WERI-Rb-1 (cell line): ENCODE measurements at regions not wholly inside any gene's neighbourhood (a gene's known extent, or its start where the extent isn't known, plus 50 kb on each side); places are given as distances from the start of the nearest gene placed in this dataset.

ENCODE experiments used
- DNase-seq: peaks from one replicate; pipeline ENCODE4 v3.0.0-alpha.2; 2020
- H3K27ac ChIP-seq: fragments of 250-450 bp; sonication (Bioruptor Pico); 2 replicates; pipeline ENCODE4 v1.5.1; 2020; ENCODE audit warnings: mild to moderate bottlenecking, moderate library complexity
- H3K27me3 ChIP-seq: fragments of 250-450 bp; sonication (Bioruptor Pico); 2 replicates; pipeline ENCODE4 v1.5.1; 2021; ENCODE audit warnings: mild to moderate bottlenecking, low read depth, moderate library complexity; ENCODE audit not compliant: insufficient read depth, severe bottlenecking
- H3K36me3 ChIP-seq: fragments of 250-450 bp; sonication (Bioruptor Pico); 2 replicates; pipeline ENCODE4 v1.5.1; 2020; ENCODE audit warnings: mild to moderate bottlenecking, moderate library complexity
- H3K4me3 ChIP-seq: 2 replicates; pipeline ENCODE4 v1.5.1; 2011; ENCODE audit warnings: low read depth, mild to moderate bottlenecking, control low read depth, low read length
- H3K9me3 ChIP-seq: fragments of 250-450 bp; sonication (Bioruptor Pico); 2 replicates; pipeline ENCODE4 v1.5.1; 2021; ENCODE audit warnings: mild to moderate bottlenecking, moderate library complexity; ENCODE audit not compliant: severe bottlenecking
- TF ChIP-seq, protein P1 (sequence below): IDR thresholded peaks from 2 replicates; pipeline ENCODE4 v1.5.1; 2011; ENCODE audit warnings: low read depth, mild to moderate bottlenecking, control low read depth, inconsistent platforms, low read length

DNA sequence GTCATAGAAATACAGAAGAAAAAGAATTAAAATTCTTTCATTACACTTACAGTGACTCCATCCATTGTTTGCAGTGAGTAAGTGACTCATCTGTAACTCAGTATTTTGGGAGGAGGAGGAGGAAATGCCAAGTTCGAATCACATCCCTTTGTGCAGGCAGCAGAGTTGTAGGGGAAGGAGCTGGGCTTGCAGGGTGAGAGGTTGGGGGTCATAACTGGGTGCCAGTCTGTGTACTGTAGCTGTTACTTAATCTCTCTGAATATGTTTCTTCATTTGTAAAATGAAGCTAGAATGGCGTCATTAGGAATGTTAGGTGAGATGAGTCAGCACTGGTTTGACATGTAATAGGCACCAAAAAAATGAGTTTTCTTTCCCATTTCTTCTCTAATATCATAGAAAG lies 235.7 kb upstream of the ADAMTSL1 start:
- TF ChIP-seq, protein P1, sequence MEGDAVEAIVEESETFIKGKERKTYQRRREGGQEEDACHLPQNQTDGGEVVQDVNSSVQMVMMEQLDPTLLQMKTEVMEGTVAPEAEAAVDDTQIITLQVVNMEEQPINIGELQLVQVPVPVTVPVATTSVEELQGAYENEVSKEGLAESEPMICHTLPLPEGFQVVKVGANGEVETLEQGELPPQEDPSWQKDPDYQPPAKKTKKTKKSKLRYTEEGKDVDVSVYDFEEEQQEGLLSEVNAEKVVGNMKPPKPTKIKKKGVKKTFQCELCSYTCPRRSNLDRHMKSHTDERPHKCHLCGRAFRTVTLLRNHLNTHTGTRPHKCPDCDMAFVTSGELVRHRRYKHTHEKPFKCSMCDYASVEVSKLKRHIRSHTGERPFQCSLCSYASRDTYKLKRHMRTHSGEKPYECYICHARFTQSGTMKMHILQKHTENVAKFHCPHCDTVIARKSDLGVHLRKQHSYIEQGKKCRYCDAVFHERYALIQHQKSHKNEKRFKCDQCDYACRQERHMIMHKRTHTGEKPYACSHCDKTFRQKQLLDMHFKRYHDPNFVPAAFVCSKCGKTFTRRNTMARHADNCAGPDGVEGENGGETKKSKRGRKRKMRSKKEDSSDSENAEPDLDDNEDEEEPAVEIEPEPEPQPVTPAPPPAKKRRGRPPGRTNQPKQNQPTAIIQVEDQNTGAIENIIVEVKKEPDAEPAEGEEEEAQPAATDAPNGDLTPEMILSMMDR, result no peak
- Histone ChIP-seq H3K4me3 (no peak overlapping the region), H3K27me3 (no peaks in the 10 kb centered on the region), H3K36me3 (no peaks in the 10 kb centered on the region), H3K9me3 (no peaks in the 10 kb centered on the region), H3K27ac (no peak overlapping the region)
- no peak for DNase-seq

DNA sequence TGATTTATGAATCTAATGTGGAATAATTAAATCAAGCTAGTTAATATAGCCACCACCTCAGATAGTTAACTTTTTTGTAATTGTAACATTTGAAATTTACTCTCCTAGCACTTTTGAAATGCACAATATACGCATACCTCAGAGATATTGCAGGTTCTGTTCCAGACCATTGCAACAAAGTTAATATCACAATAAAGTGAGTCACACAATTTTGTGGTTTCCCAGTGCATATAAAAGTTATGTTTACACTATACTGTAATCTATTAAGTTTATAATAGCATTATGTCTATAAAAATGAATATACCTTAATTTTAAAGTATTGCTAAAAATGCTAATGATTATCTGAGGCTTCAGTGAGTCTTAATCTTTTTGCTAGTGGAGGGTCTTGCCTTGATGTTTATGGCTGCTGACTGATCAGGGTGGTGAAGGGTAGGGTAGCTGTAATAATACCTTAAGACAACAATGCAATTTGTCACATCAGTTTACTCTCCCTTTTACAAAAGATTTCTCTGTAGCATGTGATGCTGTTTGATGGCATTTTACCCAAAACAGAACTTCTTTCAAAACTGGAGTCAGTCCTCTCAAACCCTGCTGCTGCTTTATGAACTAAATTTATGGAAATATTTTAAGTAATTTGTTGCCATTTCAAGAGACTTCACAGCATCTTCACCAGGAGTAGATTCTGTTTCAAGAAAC lies 235.1 kb upstream of the ADAMTSL1 start:
- Histone ChIP-seq H3K36me3 (no peaks in the 10 kb centered on the region), H3K4me3 (no peak overlapping the region), H3K27me3 (no peaks in the 10 kb centered on the region), H3K27ac (no peak overlapping the region), H3K9me3 (no peaks in the 10 kb centered on the region)
- TF ChIP-seq, protein P1, result no peak
- no peak for DNase-seq

DNA sequence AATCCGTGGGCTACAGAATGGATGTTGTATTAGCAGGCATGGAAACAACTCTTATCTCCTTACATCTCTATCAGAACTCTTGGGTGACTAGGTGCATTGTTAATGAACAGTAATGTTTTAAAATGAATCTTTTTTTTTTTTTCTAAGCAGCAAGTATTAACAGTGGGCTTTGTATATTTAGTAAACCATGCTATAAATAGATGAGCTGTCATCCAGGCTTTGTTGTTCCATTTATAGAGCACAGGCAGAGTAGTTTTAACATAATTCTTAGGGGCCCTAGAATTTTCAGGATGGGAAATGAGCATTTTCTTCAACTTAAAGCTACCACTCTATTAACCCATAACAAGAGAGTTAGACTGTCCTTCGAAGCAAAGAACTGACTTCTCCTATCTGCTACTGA lies 233.7 kb upstream of the ADAMTSL1 start:
- TF ChIP-seq, protein P1, result no peak
- H3K27me3 ChIP-seq, result no peaks in the 10 kb centered on the region
- no peaks in the 10 kb centered on the region for H3K9me3 ChIP-seq
- H3K36me3 ChIP-seq, result no peaks in the 10 kb centered on the region
- no peak overlapping the region for H3K27ac ChIP-seq
- no peak for DNase-seq
- H3K4me3 ChIP-seq, result no peak overlapping the region

DNA sequence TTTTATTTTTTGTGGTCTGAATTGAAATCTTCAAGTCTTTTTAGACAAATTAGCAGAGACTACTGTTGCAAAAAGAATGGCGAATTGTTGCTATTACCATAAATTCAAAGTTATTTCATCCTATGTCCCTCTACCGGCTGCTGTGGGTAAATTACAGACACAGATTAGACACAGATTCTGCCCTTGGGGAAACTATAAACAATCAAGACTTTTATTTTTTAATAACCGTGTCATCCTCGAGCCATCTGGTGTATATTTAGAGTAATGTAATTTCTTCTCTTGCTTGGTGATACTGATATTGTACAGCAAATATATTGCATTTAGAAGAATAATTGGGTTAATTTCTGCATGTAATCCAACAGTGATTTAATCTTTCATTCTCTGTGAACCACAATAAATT lies 228.0 kb upstream of the ADAMTSL1 start:
- DNase-seq, result no peak
- H3K4me3 ChIP-seq, result no peak overlapping the region

DNA sequence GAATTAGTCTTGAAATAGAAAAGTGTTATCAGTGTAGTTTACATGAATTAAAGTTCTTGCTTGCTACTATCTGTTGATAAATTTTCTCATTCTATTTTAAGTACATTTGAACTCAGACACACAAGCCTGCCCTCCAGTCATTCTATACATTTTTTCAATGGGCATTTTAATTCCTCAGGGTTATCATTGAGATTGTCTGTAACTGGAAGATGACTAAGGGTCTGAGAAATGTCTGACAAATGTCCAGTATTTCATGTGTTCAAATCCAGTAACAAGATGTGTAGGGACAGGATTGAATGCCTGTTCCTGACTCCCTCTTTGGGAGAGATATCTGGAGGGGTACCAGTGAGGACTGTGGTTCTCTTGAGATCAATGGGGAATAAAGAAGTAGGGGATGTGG lies 223.9 kb upstream of the ADAMTSL1 start:
- no peaks in the 10 kb centered on the region for H3K27me3 ChIP-seq
- H3K9me3 ChIP-seq, result no peaks in the 10 kb centered on the region
- H3K4me3 ChIP-seq, result no peak overlapping the region
- TF ChIP-seq, protein P1, result no peak
- H3K27ac ChIP-seq, result no peak overlapping the region
- no peak for DNase-seq
- H3K36me3 ChIP-seq, result no peaks in the 10 kb centered on the region

More for the DNA sequence above, 228.0 kb upstream of the ADAMTSL1 start:
- Histone ChIP-seq H3K27me3 (no peaks in the 10 kb centered on the region), H3K27ac (no peak overlapping the region), H3K9me3 (no peaks in the 10 kb centered on the region), H3K36me3 (no peaks in the 10 kb centered on the region)
- TF ChIP-seq, protein P1, result no peak

DNA sequence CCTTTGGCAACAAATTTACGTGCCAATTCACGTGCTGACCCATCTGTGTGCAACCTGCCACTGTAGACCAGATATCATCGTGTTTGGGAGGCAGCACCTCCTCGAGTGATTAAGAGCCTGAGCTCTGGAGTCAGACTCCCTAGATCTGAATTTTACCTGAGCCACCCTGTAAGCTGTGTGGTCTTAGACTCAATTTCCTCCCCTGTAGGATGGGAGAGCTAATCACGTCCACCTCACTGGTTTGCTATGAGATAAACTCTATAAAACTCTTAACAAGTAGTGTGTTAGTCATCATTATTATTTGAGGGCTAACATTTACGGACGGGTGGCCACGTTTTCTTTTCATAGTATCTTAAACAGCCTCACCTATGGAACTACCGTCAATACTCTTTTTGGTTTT lies 220.0 kb upstream of the ADAMTSL1 start:
- H3K4me3 ChIP-seq, result no peak overlapping the region
- no peaks in the 10 kb centered on the region for H3K27me3 ChIP-seq
- no peak overlapping the region for H3K27ac ChIP-seq
- H3K9me3 ChIP-seq, result no peaks in the 10 kb centered on the region
- TF ChIP-seq, protein P1, result no peak
- H3K36me3 ChIP-seq, result no peaks in the 10 kb centered on the region
- DNase-seq, result no peak
